ENCODE measurements at regions not wholly inside any gene's neighbourhood (a gene's known extent, or its start where the extent isn't known, plus 50 kb on each side); places are given as distances from the start of the nearest gene placed in this dataset.

DNA sequence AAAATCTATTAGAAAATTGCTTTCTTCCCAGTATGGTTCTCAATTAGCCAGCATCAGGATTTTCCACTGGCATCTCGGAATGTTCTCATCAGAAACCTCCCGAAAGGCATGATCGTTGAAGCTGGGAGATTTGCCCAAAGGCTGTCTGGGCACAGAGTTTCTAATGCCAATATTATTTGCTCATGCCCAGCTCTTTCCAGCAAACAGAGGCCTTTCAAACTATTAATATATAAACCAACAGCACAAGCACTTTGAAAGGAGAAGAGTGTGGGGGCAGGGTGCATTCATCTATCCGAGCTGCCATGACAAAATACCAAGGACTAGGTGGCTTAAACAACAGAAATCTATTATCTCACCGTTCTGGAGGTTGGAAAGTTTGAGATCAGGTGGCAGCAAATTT is 88.3 kb upstream of the MSX1 start:
- no peak for DNase-seq

DNA sequence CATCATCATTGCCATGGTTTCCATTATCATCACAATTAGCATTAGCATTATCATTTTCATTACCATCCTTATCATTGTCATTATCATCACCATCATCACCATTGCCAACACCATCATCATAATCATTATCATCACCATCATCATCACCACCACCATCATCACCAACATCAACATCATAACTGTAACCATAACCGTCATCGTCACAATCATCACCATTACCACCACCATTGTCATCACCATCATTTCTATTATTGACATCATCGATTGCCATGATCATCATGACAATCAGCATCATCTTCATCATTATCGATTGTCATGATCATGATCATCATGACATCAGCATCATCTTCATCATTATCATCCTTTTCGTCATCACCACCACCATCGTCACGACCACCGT is 88.9 kb upstream of the MSX1 start:
- DNase-seq, result no peak

- no peak for DNase-seq
These were observed 92.9 kb upstream of the MSX1 start for GRCh38 chr4:4766564-4766963.

DNA sequence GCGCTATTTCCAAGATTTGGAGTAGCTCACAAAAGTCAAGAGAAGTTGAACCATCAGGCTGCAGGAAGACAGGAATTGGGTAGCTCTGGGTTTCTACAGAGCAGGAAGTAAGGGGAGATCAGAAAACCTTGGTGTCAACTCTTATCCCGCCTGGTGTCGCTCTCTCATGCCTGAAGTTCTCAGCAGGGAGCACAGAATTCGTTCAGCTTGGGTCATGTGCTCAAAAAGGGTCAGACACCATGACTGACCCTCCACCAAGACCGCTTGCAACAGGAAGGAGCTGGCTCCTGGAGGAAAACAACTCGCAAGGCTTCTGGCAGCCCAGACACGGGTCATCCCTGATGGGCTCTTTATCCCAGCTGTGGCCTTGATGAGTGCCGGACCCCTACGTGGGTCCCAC is 93.7 kb upstream of the MSX1 start:
- no peak for DNase-seq

- no peak for DNase-seq
These were observed 94.9 kb upstream of the MSX1 start for GRCh38 chr4:4764558-4764905.

DNA sequence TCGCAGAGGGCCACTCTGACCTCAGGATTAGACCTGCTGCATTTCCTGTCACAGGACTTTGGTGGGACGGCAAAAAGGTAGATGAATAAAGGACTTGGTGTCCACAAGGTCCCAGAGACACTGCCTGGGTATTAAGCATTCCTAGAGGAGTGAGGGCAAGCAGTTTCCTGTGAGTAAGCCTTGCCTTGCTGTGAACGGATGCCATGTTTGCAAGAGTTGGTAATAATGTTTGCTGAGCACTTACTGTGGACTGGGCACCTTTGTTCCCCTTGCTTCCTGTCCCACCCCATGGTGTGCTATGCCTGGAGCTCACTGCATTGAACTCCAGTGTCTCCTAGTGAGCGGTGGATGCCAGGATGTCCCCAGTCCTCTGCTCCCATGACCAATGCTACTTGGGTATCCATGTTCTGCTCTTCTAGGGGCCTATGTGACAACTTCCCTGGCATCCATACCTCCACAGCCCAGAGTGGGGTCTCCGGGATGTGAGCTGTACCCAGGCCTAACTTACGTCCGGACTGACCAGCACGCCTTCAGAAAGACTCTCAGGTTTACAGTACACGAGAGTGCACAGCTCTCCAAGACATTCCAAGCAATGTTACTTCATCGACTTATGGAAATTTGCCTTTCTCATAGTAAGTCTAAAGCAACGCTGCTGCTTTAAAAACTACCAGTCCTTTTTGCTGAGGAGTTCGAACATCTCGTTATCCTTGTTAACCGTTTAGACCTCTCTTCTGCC is 95.5 kb upstream of the MSX1 start:
- DNase-seq, result no peak

- no peak for DNase-seq
These were observed 96.3 kb upstream of the MSX1 start for GRCh38 chr4:4762909-4763821.

GRCh38 chr4:4762300-4762699 is 97.2 kb upstream of the MSX1 start:
- DNase-seq, result no peak

GRCh38 chr4:4761128-4761982 is 98.1 kb upstream of the MSX1 start:
- peak; percentile 53 for DNase-seq

DNA sequence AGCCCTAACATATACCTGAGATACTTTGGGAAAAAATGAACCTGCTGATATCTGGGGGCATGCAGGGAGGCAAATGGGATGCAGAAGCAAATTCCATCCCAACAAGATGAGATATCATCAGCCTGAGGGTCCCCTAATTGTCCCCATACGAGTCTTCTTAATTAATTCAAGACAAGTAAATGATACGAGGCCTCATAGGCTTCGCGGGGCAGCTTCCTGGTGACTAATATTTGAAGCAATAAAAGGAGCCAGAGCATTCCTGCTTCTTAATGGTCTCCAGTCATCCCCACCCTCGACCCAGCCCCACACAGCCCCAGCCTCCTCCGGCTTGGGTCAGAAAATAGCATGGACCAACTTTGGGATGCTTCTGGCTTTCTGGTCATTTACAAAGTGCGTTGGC is 99.6 kb upstream of the MSX1 start:
- no peak for DNase-seq

GRCh38 chr4:4759232-4759631 is 100.2 kb upstream of the MSX1 start:
- peak; percentile 84 for DNase-seq

DNA sequence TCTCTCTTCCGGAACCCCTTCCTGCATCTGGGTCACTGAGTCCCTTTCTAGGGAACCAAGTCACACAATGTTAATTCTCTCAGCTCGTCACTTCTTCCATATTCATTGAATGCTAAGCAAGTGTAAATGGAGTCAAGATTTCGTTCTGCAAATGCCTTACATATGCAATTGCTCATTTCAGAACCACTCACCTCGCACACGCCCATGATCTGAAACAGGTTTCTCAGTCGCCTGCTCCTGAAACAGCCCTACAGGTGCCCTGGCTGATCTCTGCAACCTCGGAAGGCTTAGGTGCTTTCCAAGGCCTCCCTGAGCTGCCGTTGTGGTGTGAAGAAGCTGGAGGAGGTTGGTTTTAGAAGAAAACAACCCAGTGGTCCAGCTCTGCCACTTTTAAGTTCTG is 100.8 kb upstream of the MSX1 start:
- DNase-seq, result no peak

DNA sequence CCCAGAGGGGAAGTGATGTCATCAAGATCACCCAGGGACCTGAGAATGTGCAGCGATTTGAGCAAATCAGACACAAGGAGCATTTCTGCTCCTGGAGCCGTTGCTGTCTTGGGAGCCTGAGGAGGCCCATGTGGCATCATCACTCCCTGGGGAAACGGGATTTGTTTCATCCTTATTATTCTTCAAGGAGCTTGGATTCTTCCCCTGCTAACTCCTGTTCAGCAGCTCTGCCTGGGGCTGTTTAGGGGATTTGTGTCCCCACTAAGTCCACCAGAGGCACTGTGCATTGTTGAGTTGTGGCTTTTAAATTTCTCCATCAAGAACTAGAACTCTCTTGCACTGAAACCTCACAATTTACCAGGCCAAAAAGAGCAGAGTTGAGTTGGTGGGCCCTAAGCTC is 104.2 kb upstream of the MSX1 start:
- DNase-seq, result peak; percentile 98

GRCh38 chr4:4754641-4755040 is 104.8 kb upstream of the MSX1 start:
- peak; percentile 84 for DNase-seq

DNA sequence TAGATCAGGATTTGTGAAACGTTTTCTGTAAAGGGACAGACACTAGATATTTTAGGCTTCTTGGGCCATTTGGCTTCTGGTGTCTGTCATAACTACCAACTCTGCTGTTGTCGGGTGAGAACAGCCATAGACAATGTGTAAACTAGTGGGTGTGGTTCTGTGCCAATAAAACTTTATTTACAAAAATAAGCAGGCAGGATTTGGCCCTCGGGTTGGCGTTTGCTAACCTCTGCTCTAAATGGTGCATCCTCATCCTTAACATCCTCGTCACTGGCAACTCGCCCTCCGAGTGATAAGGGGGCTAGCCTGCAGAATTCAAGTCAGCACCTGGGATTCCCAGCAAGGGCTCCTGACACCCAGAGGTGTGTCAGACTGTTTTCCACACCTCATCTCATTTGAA is 105.8 kb upstream of the MSX1 start:
- DNase-seq, result no peak

GRCh38 chr4:4752576-4753401 is 106.7 kb upstream of the MSX1 start:
- no peak for DNase-seq

- no peak for DNase-seq
These were observed 107.4 kb upstream of the MSX1 start for GRCh38 chr4:4752025-4752424.

DNA sequence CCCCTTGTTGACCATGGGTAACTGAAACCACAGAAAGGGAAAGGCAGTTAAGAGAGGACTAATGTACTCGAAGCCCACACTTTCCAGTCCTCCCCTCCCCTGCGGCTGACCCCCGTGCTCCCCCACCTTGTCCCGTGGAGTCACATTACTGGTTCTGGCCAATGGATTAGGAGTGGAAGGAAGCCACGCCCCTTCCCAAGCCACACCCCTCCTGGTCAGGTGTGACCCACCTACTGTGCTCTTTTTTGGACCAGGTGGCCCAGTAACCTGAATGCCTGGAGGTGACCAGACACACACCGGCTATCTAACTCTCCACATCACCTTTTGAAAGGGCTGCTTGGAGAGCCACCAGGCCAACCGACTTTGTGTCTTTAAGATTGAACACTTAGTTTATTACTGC is 109.3 kb upstream of the MSX1 start:
- DNase-seq, result no peak

GRCh38 chr4:4749137-4749536 is 110.3 kb upstream of the MSX1 start:
- DNase-seq, result no peak

- DNase-seq, result no peak
These were observed 113.0 kb upstream of the MSX1 start for GRCh38 chr4:4746444-4746843.

DNA sequence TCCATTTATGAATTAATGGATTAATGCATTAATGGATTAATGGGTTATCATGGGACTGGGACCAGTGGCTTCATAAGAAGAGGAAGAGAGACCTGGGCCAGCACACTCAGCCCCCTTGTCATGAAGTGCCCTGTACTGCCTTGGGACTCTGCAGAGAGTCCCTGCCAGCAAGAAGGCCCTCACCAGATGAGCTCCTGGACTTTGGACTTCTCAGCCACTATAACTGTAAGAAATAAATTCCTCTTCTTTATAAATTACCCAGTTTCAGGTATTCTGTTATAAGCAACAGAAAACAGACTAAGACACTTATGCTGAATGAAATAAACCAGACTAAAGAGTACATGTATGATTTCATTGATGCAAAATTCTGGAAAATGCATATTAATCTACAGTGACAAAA is 119.4 kb upstream of the MSX1 start:
- DNase-seq, result no peak

GRCh38 chr4:4735870-4736269 is 123.6 kb upstream of the MSX1 start:
- no peak for DNase-seq

Data from NCI-H82 (cell line).